A673 (cell line): ENCODE measurements at regions not wholly inside any gene's neighbourhood (a gene's known extent, or its start where the extent isn't known, plus 50 kb on each side); places are given as distances from the start of the nearest gene placed in this dataset.

Experiments
- CTCF ChIP-seq: fragments of 300-800, 200-600 bp; sonication (generic); conservative IDR thresholded peaks from 2 replicates; pipeline ENCODE4 v1.5.1; 2017; ENCODE audit warnings: low read depth, mild to moderate bottlenecking, antibody characterized with exemption, low read length, moderate library complexity, mixed read lengths
- EZH2 ChIP-seq: fragments of 200-600 bp; sonication (generic); IDR thresholded peaks from 2 replicates; pipeline ENCODE4 v1.6.1; 2017; ENCODE audit warnings: borderline replicate concordance, low read depth, mild to moderate bottlenecking, mixed read lengths, antibody characterized with exemption, low read length; ENCODE audit not compliant: poor library complexity, severe bottlenecking

- no peak for TF ChIP-seq CTCF
- no peak for TF ChIP-seq EZH2
Observed at GRCh38 chr3:189040656-189041335, 131.0 kb upstream of the TPRG1 start.
